ENCODE measurements at regions not wholly inside any gene's neighbourhood (a gene's known extent, or its start where the extent isn't known, plus 50 kb on each side); places are given as distances from the start of the nearest gene placed in this dataset.

GRCh38 chr12:107480836-107481608, 204.6 kb upstream of the PWP1 start:
- Histone ChIP-seq H3K36me3 (replicated peaks in 1 of 2; ENCODE audit: insufficient read depth in 1 of 2, low read depth in 2 of 2) (no peaks in the 10 kb centered on the region), H3K4me3 (no peak overlapping the region), H3K4me1 (peaks cover 6% of the 10 kb centered on the region), H3K27me3 (no peaks in the 10 kb centered on the region), H3K27ac (no peak overlapping the region), H3K9me3 (no peaks in the 10 kb centered on the region)
- DNase-seq (no peak), ATAC-seq (no peak)
- intact Hi-C loops (cut with DNase I), result no loop called here
- WGBS, 2 donors, result 72 to 76% methylated on average over 4 of the region's 4 CpGs
- TF ChIP-seq POLR2A (IDR thresholded peaks at IDR 0.05) (no peak), CTCF (IDR thresholded peaks at IDR 0.05) (no peak)

- no peaks in the 10 kb centered on the region for H3K9me3 ChIP-seq
- peaks cover 6% of the 10 kb centered on the region for H3K4me1 ChIP-seq
- DNase-seq (no peak), ATAC-seq (no peak)
- no peaks in the 10 kb centered on the region for H3K36me3 ChIP-seq (replicated peaks in 1 of 2; ENCODE audit: insufficient read depth in 1 of 2, low read depth in 2 of 2)
- intact Hi-C loops (cut with DNase I), result no loop called here
- no peak overlapping the region for H3K4me3 ChIP-seq
- H3K27ac ChIP-seq, result no peak overlapping the region
- H3K27me3 ChIP-seq, result no peaks in the 10 kb centered on the region
- no peak for TF ChIP-seq CTCF (IDR thresholded peaks at IDR 0.05)
- TF ChIP-seq POLR2A (IDR thresholded peaks at IDR 0.05), result no peak
- WGBS, 2 donors, result 80% methylated on average over 3 of the region's 3 CpGs
Measured at GRCh38 chr12:107484230-107484629, 201.4 kb upstream of the PWP1 start.

- WGBS, 2 donors, result 91 to 93% methylated on average over 1 of the region's 1 CpG
Measured at GRCh38 chr12:107484941-107485340, 200.7 kb upstream of the PWP1 start.

GRCh38 chr12:107485731-107486130, 199.9 kb upstream of the PWP1 start:
- DNase-seq (no peak), ATAC-seq (no peak)
- H3K4me1 ChIP-seq, result peaks cover 6% of the 10 kb centered on the region
- TF ChIP-seq CTCF (IDR thresholded peaks at IDR 0.05), result no peak
- TF ChIP-seq POLR2A (IDR thresholded peaks at IDR 0.05), result no peak
- no peaks in the 10 kb centered on the region for H3K36me3 ChIP-seq (replicated peaks in 1 of 2; ENCODE audit: insufficient read depth in 1 of 2, low read depth in 2 of 2)
- 18 to 27% methylated on average over 1 of the region's 1 CpG for WGBS, 2 donors
- no peaks in the 10 kb centered on the region for H3K9me3 ChIP-seq
- no peak overlapping the region for H3K27ac ChIP-seq
- intact Hi-C loops (cut with DNase I), result no loop called here
- no peaks in the 10 kb centered on the region for H3K27me3 ChIP-seq
- no peak overlapping the region for H3K4me3 ChIP-seq

More at GRCh38 chr12:107484941-107485340, 200.7 kb upstream of the PWP1 start:
- ATAC-seq (no peak), DNase-seq (no peak)
- H3K36me3 ChIP-seq (replicated peaks in 1 of 2; ENCODE audit: insufficient read depth in 1 of 2, low read depth in 2 of 2), result no peaks in the 10 kb centered on the region
- intact Hi-C loops (cut with DNase I), result no loop called here
- H3K27me3 ChIP-seq, result no peaks in the 10 kb centered on the region
- peaks cover 6% of the 10 kb centered on the region for H3K4me1 ChIP-seq
- H3K9me3 ChIP-seq, result no peaks in the 10 kb centered on the region
- no peak overlapping the region for H3K27ac ChIP-seq
- TF ChIP-seq CTCF (IDR thresholded peaks at IDR 0.05), result no peak
- no peak overlapping the region for H3K4me3 ChIP-seq

Data from body of pancreas (tissue), 4 donors.